VCaP (cell line): ENCODE measurements at regions not wholly inside any gene's neighbourhood (a gene's known extent, or its start where the extent isn't known, plus 50 kb on each side); places are given as distances from the start of the nearest gene placed in this dataset.

Experiments
- H3K27ac ChIP-seq: fragments of 450-650 bp; 2 replicates; pipeline ENCODE4 v1.5.1; 2017
- TF ChIP-seq, protein P1 (sequence below): fragments of 450-650 bp; conservative IDR thresholded peaks from 2 replicates; pipeline ENCODE4 v1.5.1; 2017; ENCODE audit warnings: mild to moderate bottlenecking, moderate library complexity

DNA sequence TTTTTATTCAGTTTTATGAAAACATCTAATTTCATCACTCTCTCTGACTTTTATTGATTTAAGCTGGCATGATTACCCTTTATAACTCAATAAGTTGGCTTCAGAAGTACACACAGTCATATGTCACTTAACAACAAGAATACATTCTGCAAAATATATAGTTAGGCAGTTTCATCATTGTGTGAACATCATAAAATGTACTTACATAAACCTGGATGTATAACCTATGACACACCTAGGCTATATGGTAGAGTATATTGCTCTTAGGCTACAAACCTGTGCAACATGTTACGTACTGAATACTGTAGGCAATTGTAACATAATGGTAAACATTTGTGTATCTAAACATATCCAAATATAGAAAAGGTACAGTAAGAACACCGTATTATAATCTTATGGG lies 362.2 kb upstream of the BTBD3 start:
- H3K27ac ChIP-seq: no peak overlapping the region
- TF ChIP-seq, protein P1, sequence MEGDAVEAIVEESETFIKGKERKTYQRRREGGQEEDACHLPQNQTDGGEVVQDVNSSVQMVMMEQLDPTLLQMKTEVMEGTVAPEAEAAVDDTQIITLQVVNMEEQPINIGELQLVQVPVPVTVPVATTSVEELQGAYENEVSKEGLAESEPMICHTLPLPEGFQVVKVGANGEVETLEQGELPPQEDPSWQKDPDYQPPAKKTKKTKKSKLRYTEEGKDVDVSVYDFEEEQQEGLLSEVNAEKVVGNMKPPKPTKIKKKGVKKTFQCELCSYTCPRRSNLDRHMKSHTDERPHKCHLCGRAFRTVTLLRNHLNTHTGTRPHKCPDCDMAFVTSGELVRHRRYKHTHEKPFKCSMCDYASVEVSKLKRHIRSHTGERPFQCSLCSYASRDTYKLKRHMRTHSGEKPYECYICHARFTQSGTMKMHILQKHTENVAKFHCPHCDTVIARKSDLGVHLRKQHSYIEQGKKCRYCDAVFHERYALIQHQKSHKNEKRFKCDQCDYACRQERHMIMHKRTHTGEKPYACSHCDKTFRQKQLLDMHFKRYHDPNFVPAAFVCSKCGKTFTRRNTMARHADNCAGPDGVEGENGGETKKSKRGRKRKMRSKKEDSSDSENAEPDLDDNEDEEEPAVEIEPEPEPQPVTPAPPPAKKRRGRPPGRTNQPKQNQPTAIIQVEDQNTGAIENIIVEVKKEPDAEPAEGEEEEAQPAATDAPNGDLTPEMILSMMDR: no peak

DNA sequence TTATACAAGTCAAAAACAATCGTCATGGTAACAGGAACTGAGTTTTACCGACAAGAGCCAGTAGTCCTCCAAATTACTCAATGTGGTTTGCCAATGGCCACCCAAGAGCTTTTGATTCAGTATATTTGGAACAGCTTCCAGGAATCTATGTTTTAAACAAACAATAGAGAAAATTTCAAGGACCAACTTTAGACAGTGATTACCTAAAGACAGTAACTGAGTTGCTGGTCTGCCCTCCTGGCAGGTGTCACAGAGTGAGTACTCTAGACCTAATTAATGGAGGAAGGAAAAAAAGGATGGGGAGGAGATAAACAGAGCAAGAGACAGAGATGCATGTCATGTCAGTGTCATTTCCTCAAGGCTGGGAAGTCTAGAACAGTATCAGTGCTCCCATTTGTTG lies 361.3 kb upstream of the BTBD3 start:
- TF ChIP-seq, protein P1: no peak
- no peak overlapping the region for H3K27ac ChIP-seq

DNA sequence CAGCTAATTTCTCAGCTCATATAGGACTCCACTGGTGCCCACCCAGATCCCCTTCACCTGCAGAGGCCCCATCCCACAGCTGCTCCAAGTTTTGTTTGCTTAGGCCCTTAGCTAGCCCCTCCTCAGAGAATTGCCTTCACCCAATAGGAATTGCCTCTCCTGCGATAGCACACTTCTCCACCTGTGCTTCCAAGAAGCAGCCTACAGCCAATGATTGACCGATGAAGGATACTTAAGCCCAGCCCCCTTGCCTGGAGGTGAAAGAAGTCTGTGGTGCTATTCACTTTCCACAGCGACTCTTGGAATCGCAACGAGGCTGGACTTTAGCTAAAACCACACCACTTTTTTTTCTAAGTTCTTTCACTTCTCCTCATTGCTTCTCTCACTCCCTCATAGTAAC lies 353.2 kb upstream of the BTBD3 start:
- TF ChIP-seq, protein P1: no peak
- H3K27ac ChIP-seq: no peak overlapping the region

DNA sequence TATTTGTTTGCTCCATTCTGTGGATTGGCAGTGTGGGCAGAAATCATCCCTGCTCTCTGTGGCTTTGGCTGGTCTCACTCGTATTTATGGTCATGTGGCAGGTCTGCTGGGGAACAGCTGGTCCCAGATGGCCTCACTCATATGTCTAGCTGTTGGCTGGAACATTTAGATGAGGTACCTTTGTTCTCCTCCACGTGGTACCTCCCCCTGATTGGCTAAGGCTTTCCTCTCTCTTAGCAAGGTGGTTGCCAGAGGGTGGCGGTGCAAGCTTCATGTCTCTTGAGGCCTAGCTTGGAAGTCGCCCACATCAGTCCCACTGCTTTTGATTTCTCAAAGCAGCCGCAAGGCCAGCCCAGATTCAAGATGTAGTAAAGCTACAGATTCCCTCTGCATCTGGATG lies 348.5 kb upstream of the BTBD3 start:
- TF ChIP-seq, protein P1: no peak
- no peak overlapping the region for H3K27ac ChIP-seq

DNA sequence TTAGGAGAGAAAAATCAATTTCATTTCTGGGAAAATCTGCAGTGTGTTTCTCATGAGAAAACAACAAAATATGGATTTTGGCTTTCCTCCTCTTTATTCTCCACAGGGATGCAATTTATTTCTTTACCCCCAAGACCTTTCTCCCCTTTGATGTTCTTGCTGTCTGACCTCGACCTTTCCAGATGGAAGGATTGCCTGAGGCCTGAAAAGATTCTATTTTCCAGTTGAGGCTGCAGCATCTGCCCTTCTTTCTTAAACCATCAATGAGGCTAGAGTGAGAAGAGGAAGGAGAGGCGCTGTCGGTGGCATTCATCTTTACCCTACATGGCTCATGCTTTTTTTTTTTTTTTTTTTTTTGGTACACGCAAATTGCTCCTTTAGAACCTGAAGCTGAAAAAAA lies 344.2 kb upstream of the BTBD3 start:
- H3K27ac ChIP-seq: no peak overlapping the region
- TF ChIP-seq, protein P1: no peak

DNA sequence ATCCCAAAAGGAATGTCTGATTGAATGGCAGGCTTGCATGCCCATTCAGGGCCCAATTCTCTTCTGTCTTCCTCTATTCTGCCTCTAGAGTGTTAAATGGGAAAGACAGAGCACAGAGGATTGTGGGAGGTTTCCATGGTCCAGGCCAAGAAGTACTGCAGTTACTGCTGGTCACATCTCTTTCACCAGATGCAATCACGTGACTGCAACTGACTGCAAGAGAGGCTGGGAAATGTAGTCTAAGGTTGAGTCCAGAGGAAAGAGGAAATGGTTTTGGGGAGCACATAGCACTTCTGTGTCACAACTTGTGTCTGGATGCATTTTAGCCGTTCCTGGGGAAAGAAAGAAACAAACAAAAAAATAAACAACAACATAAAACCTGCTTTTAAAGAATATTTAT lies 336.4 kb upstream of the BTBD3 start:
- TF ChIP-seq, protein P1: no peak
- no peak overlapping the region for H3K27ac ChIP-seq

DNA sequence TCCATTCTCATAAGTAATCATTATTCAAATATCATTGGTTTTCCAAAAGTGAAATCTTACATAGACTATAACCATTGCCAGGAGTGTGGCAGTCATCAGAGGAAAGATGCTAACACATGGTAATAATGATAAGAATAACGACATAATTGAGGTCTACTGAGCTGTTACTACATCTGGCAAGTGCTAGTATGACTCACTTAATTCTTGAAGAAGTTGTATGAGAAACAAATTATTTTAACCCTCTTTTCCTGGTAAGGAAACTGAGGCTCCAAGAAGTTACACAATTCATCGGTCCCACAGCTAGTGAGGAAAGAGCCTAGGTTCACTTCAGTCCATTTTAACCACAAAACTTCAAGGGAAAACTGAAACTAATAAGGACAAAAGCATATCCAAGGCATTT lies 335.6 kb upstream of the BTBD3 start:
- TF ChIP-seq, protein P1: no peak
- no peak overlapping the region for H3K27ac ChIP-seq
